ENCODE measurements at regions not wholly inside any gene's neighbourhood (a gene's known extent, or its start where the extent isn't known, plus 50 kb on each side); places are given as distances from the start of the nearest gene placed in this dataset.

GRCh38 chr3:20482350-20482749 is 296.3 kb upstream of the SGO1 start:
- H3K4me2 ChIP-seq (replicated peaks; ENCODE audit: extremely low read depth, low read length, poor library complexity, severe bottlenecking), result no peak overlapping the region
- no peaks in the 10 kb centered on the region for H3K27me3 Mint-ChIP-seq (ENCODE audit: low read depth in 3 of 3)
- peaks cover 10 to 25% of the 10 kb centered on the region in 2 donors for H3K9me3 ChIP-seq (replicated peaks in 1 of 2; ENCODE audit: control insufficient read depth in 1 of 2, insufficient read depth in 1 of 2, low read length in 2 of 2)
- H3K4me3 ChIP-seq (replicated peaks in 1 of 3; ENCODE audit: low read depth in 2 of 3, low read length in 3 of 3), result no peak overlapping the region
- H3K4me1 ChIP-seq (ENCODE audit: control insufficient read depth in 1 of 2, insufficient read depth in 2 of 2, low read length in 2 of 2), result no peaks in the 10 kb centered on the region
- WGBS (ENCODE audit: insufficient coverage), result 90% methylated on average over 2 of the region's 3 CpGs
- no peaks in the 10 kb centered on the region for H3K27me3 ChIP-seq (ENCODE audit: control insufficient read depth in 2 of 2, insufficient read depth in 2 of 2, low read length in 2 of 2)
- no peak for TF ChIP-seq CTCF (IDR thresholded peaks at IDR 0.05)
- H3K27ac Mint-ChIP-seq, result no peak overlapping the region
- DNase-seq, result no peak
- H3K36me3 ChIP-seq (replicated peaks in 1 of 2; ENCODE audit: control insufficient read depth in 1 of 2, insufficient read depth in 2 of 2, low read length in 2 of 2), result no peaks in the 10 kb centered on the region
- no peak overlapping the region for H3K9ac ChIP-seq (ENCODE audit: insufficient read depth, low read length, poor library complexity, severe bottlenecking)
- H3K4me3 Mint-ChIP-seq, result no peak overlapping the region
- no peak overlapping the region for H3K27ac ChIP-seq (ENCODE audit: low read depth in 1 of 2, low read length in 2 of 2)
- H2AFZ ChIP-seq (ENCODE audit: insufficient read depth, low read depth, low read length, poor library complexity, severe bottlenecking), result no peak overlapping the region
- peaks cover 6 to 13% (median 10%) of the 10 kb centered on the region in 7 donors for H3K9me3 Mint-ChIP-seq
- no peaks in the 10 kb centered on the region for H4K20me1 ChIP-seq (ENCODE audit: insufficient read depth, low read length)
- no peaks in the 10 kb centered on the region for H3K36me3 Mint-ChIP-seq
- intact Hi-C loops (cut with micrococcal nuclease), result no loop called here
- no peaks in the 10 kb centered on the region for H3K4me1 Mint-ChIP-seq
- no peaks in the 10 kb centered on the region for H3K79me2 ChIP-seq (ENCODE audit: insufficient read depth, low read length)

GRCh38 chr3:20480786-20481365 is 294.9 kb upstream of the SGO1 start:
- Mint-ChIP-seq H3K4me3 (no peak overlapping the region), H3K9me3 (peaks cover 6 to 18% (median 10%) of the 10 kb centered on the region in 7 donors), H3K27ac (no peak overlapping the region), H3K4me1 (no peaks in the 10 kb centered on the region), H3K36me3 (no peaks in the 10 kb centered on the region), H3K27me3 (ENCODE audit: low read depth in 3 of 3) (no peaks in the 10 kb centered on the region)
- H3K9ac ChIP-seq (ENCODE audit: insufficient read depth, low read length, poor library complexity, severe bottlenecking), result no peak overlapping the region
- DNase-seq, result no peak
- no peaks in the 10 kb centered on the region for H3K27me3 ChIP-seq (ENCODE audit: control insufficient read depth in 2 of 2, insufficient read depth in 2 of 2, low read length in 2 of 2)
- no peak overlapping the region for H3K27ac ChIP-seq (ENCODE audit: low read depth in 1 of 2, low read length in 2 of 2)
- H3K4me3 ChIP-seq (replicated peaks in 1 of 3; ENCODE audit: low read depth in 2 of 3, low read length in 3 of 3), result no peak overlapping the region
- no peak for TF ChIP-seq CTCF (IDR thresholded peaks at IDR 0.05)
- H4K20me1 ChIP-seq (ENCODE audit: insufficient read depth, low read length), result no peaks in the 10 kb centered on the region
- WGBS (ENCODE audit: insufficient coverage), result 58% methylated on average over 3 of the region's 5 CpGs
- peaks cover 10 to 25% of the 10 kb centered on the region in 2 donors for H3K9me3 ChIP-seq (replicated peaks in 1 of 2; ENCODE audit: control insufficient read depth in 1 of 2, insufficient read depth in 1 of 2, low read length in 2 of 2)
- H3K79me2 ChIP-seq (ENCODE audit: insufficient read depth, low read length), result no peaks in the 10 kb centered on the region
- H3K4me2 ChIP-seq (replicated peaks; ENCODE audit: extremely low read depth, low read length, poor library complexity, severe bottlenecking), result no peak overlapping the region
- H3K36me3 ChIP-seq (replicated peaks in 1 of 2; ENCODE audit: control insufficient read depth in 1 of 2, insufficient read depth in 2 of 2, low read length in 2 of 2), result no peaks in the 10 kb centered on the region
- intact Hi-C loops (cut with micrococcal nuclease), result no loop called here
- no peaks in the 10 kb centered on the region for H3K4me1 ChIP-seq (ENCODE audit: control insufficient read depth in 1 of 2, insufficient read depth in 2 of 2, low read length in 2 of 2)
- H2AFZ ChIP-seq (ENCODE audit: insufficient read depth, low read depth, low read length, poor library complexity, severe bottlenecking), result no peak overlapping the region

Data from CD14-positive monocyte (primary cell).